T-helper 1 cell (primary cell): ENCODE measurements at regions not wholly inside any gene's neighbourhood (a gene's known extent, or its start where the extent isn't known, plus 50 kb on each side); places are given as distances from the start of the nearest gene placed in this dataset.
A peak's percentile ranks its signal among the peaks of the same experiment; 100 is the strongest.

Experiments used
- DNase-seq, 5 donors: peaks; one replicate each; pipeline ENCODE4 v3.0.0-alpha.2; 2012 to 2020

GRCh38 chr3:124558991-124559845 lies 171.0 kb upstream of the UMPS start:
- no peak for DNase-seq

DNA sequence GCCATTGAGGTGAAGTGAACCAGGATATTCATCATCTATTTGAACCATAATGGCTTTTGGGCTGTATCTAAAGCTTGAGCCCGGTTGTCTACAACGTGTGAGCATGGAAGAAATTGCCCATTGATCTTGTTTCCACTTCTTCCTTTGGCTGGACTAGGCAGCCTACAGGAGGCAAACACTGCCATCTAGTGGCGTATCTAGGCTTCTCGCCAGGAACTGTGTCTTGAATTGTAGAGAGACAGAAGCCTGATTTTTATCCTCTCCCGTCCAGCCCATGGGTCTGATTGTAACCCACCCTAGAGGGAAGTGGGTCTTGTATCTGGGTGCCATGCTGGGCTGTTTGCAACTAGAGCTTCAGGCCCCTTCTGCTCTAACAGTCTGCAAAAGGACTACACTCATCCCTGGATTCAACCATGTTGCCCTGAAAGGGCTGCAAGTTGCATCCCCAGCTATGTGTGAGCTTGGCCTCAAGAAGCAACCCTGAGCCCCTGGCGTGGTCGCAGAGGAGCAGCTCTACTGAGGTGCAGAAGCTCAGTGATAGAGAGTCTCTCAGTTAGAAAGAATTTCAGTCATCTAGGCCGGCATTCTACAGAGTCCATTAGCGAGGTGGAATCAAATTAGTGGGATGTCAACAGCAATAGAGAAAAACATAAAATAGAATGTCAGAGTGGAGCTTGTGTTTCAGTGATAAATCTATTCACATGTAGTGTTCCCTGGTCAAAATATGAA lies 170.2 kb upstream of the UMPS start:
- peak in 4 of 5 donors; percentile 20 to 51 (median 36) for DNase-seq

- no peak for DNase-seq
Measured at GRCh38 chr3:124560666-124561215, 169.5 kb upstream of the UMPS start.

DNA sequence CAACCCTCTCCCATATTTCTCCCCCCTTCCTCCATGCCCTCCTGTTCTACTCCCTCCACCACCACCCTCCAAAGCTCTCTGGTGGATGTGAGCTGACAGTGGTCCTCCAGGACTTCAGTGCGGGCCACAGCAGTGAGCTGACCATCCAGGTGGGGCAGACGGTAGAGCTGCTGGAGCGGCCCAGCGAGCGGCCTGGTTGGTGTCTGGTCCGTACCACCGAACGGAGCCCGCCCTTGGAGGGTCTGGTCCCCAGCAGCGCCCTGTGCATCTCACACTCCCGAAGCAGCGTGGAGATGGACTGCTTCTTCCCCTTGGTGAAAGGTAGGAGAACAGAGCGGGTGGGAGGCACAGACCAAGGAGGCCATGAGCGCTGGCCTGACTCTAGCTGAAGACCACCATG lies 167.5 kb upstream of the UMPS start:
- DNase-seq, result no peak

GRCh38 chr3:124563376-124563775 lies 166.9 kb upstream of the UMPS start:
- DNase-seq, result no peak

GRCh38 chr3:124565013-124565412 lies 165.2 kb upstream of the UMPS start:
- peak in 3 of 5 donors; percentile 19 to 48 (median 27) for DNase-seq

DNA sequence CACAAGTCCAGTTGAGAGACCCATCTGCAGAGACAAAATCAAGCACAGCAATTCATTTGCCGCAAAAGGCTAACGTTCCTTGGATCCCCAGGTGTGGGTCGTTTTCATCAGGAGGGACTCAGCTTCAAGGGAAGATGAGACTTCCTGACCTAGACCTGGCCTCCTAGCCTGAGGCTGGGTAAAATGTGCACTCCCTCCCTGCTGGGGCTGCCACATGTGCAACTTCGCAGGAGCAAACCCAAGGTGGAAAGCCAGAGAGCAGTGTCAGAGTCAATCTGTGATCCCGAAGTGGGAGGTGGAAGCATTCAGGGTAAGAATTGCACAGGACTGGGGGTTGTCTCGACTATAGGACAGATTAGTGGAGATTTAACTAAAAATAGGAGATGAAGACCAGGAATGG lies 164.7 kb upstream of the UMPS start:
- DNase-seq, result no peak

- no peak for DNase-seq
Measured at GRCh38 chr3:124566701-124567100, 163.6 kb upstream of the UMPS start.

DNA sequence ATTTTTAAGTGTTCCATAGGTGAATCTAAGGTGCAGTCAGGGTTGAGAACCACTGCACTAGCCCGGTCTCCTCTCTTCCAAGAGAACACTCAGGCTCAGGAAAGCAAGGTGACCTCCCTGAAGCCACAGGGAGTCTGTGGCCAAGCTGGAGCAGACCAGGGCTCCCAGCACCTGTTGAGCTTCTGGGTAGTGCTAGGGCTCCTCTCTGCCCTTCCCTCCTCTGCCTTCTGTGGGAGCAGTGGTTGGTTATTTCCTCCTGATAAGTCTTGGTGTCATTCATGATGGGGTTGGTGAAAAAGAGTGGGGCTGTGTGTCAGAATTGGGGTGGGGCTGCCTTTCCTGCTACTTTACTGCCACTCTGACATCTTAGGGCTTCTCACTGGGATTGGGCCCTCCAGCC lies 163.1 kb upstream of the UMPS start:
- DNase-seq, result no peak

DNA sequence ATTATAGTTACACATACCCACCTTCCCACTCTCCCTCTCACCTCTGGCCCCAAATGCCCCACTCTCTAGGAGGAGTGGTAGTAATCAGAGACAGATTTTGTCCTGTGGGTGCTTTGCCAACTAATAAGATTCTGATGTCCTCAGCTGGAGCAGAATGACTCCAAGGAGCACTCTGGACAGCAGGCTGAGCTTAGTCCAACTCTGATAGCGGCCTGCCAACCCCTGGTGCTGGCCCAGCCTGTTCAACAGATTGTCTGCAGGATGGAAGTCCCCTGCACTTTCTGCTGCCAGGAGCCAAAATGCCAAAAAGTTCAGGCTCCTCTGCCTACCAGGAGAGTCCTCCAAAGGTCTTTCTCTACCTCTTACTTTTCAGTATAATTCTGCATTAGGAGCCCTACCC lies 160.5 kb upstream of the UMPS start:
- no peak for DNase-seq

- DNase-seq, result no peak
Measured at GRCh38 chr3:124570232-124570631, 160.0 kb upstream of the UMPS start.

GRCh38 chr3:124572851-124573405 lies 157.3 kb upstream of the UMPS start:
- DNase-seq, result no peak

- DNase-seq, result no peak
Measured at GRCh38 chr3:124574012-124574411, 156.2 kb upstream of the UMPS start.

DNA sequence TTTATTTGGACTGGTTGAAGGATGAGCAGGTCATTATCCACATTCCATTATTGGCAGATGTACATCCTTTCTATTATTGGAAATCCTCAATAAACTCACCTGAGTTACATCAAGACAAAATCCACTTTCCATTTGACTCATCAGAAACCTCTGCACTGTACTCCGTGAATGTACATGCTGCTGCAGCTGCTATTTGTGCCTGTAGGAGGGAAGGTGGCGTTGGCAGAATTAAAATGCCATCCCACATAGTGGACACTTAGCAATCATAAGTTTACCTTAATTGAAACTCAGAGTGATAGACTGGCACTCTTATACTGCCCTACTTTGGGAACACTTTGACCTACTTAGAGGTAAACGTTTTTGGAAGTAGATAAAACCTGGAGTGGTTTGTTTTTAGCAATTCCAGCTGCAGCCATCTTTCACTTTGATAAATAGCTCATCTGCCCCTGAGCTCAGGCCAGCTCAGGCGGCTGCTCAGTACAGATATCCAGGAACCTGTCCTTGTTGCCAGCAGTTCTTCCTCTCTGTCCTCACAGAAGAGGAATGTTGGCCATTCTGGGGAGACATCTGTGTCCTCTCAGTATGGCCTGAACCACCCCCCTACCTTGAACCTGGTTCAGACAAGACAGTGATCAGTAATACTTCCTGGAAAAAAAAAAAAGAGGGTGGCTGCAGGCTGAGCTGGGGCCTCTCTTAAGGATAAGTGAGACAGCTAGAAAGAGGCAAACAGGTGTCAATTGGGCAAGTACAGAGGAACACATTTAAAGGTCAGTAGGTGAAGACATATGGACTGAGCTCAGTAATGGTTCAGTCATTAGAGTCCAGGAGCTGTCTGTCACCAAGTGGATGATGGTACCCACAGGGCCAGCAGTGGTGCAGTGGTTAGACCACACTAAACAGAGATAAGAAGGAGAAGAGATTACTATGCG lies 153.4 kb upstream of the UMPS start:
- DNase-seq, result no peak

GRCh38 chr3:124577494-124578167 lies 152.6 kb upstream of the UMPS start:
- no peak for DNase-seq

DNA sequence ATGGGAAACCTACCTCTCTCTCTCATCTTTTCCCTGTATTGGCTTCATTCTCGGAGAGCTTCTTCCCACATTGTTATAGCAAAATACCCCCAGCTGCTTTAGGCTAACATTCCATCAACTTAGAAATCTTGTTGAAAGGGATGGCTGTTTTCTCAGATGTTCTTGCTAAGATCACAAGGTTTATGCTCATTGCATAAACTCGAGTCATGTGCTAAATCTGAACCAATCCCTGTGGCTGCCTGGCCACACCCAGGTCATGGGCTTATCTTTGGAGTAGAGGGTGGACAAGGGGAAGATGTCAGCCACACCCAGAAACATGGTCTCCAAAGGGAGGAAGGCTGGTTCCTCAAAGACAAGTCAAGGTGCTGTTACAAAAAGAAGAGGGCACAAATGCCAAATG lies 150.6 kb upstream of the UMPS start:
- DNase-seq, result no peak

GRCh38 chr3:124582196-124582595 lies 148.1 kb upstream of the UMPS start:
- no peak for DNase-seq

DNA sequence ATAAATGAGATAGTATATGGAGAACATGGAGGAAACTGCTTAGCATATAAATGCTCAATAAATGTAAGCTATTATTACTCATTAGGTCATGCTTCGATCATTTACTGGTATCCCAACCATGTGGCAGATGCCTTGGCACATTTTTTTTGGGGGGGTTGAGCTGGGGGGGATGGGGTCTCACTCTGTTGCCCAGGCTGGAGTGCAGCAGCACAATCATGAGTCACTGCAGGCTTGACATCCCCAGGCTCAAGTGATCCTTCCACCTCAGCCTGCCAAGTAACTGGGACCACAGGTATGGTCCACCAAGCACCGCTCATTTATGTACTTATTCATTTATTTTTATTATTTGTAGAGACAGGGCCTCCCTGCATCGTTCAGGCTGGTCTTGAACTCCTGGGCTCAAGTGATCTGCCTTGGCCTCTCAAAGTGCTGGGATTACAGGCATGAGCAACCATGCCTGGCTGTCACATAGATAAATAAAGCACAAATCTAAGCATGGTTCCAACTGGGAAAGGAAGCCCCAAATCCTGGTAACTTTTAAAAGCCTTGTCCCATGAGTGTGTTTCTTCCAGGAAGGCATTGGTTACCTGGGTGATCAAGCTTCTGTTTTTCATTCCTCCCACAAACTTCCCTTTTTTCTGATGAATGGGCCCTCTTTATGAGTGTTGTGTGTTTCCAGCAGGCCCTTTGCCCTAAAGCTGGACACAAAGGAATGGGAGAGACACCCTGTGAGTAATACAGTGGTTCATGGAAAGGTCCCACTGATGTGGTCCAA lies 147.4 kb upstream of the UMPS start:
- no peak for DNase-seq

DNA sequence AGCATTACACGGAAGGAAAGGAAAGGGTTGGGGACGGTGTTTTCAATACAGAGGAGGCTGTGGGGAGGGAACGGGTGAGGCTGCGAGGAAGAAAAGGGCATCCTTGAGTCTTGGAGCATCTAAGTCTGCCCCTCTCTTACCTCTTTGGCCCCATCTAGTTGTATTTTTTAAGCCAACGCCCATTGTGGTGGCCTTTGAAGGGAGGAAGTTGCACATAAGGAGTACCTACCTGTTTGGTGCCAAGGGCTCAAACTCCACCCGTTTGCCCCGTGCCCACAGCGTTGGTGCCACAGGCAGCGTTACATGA lies 146.1 kb upstream of the UMPS start:
- DNase-seq, result peak in 1 of 5 donors; percentile 7

GRCh38 chr3:124584552-124585391 lies 145.5 kb upstream of the UMPS start:
- peak in 4 of 5 donors; percentile 8 to 18 (median 15) for DNase-seq
